NCI-H460 (cell line): ENCODE measurements at regions not wholly inside any gene's neighbourhood (a gene's known extent, or its start where the extent isn't known, plus 50 kb on each side); places are given as distances from the start of the nearest gene placed in this dataset.
"Not testable (repeated sequence)": the region's sequence is repeated elsewhere in the genome, so short reads cannot be mapped to it uniquely, and the experiment has no call there.

Source experiments
- DNase-seq: peaks from one replicate; pipeline ENCODE4 v3.0.0-alpha.2; 2016; ENCODE audit warnings: low read depth; ENCODE audit errors: extremely low read depth

GRCh38 chr9:75455444-75455921, 367.2 kb downstream of the OSTF1 start:
- DNase-seq, result no peak

GRCh38 chr9:75456698-75457097, 368.4 kb downstream of the OSTF1 start:
- no peak for DNase-seq

- DNase-seq, result no peak
Observed at GRCh38 chr9:75457474-75458011, 369.2 kb downstream of the OSTF1 start.

- not testable (repeated sequence) for DNase-seq
Observed at GRCh38 chr9:75459311-75459710, 371.0 kb downstream of the OSTF1 start.

- DNase-seq, result no peak
Observed at GRCh38 chr9:75461183-75461582, 372.9 kb downstream of the OSTF1 start.

- no peak for DNase-seq
Observed at GRCh38 chr9:75462866-75463265, 374.6 kb downstream of the OSTF1 start.

- no peak for DNase-seq
Observed at GRCh38 chr9:75463871-75464270, 375.6 kb downstream of the OSTF1 start.

GRCh38 chr9:75464726-75465125, 376.4 kb downstream of the OSTF1 start:
- DNase-seq, result no peak

GRCh38 chr9:75467142-75467541, 378.8 kb downstream of the OSTF1 start:
- DNase-seq, result no peak

GRCh38 chr9:75471549-75472114, 383.3 kb downstream of the OSTF1 start:
- DNase-seq, result no peak

- no peak for DNase-seq
Observed at GRCh38 chr9:75482566-75482965, 394.3 kb downstream of the OSTF1 start.

- no peak for DNase-seq
Observed at GRCh38 chr9:75483636-75484035, 395.3 kb downstream of the OSTF1 start.

GRCh38 chr9:75487856-75488718, 399.8 kb downstream of the OSTF1 start:
- no peak for DNase-seq

- no peak for DNase-seq
Observed at GRCh38 chr9:75488719-75489110, 400.4 kb downstream of the OSTF1 start.

- DNase-seq, result no peak
Observed at GRCh38 chr9:75490326-75490725, 400.1 kb upstream of the PCSK5 start.

GRCh38 chr9:75491533-75491932, 398.9 kb upstream of the PCSK5 start:
- DNase-seq, result no peak

- no peak for DNase-seq
Observed at GRCh38 chr9:75499812-75500211, 390.7 kb upstream of the PCSK5 start.

GRCh38 chr9:75500479-75500878, 390.0 kb upstream of the PCSK5 start:
- no peak for DNase-seq

GRCh38 chr9:75500940-75501339, 389.5 kb upstream of the PCSK5 start:
- not testable (repeated sequence) for DNase-seq

GRCh38 chr9:75504721-75505120, 385.8 kb upstream of the PCSK5 start:
- no peak for DNase-seq

GRCh38 chr9:75505654-75506053, 384.8 kb upstream of the PCSK5 start:
- DNase-seq, result no peak

GRCh38 chr9:75529463-75529862, 361.0 kb upstream of the PCSK5 start:
- DNase-seq, result no peak
